GM19035 (cell line): ENCODE measurements at regions not wholly inside any gene's neighbourhood (a gene's known extent, or its start where the extent isn't known, plus 50 kb on each side); places are given as distances from the start of the nearest gene placed in this dataset.
"Not testable (repeated sequence)": the region's sequence is repeated elsewhere in the genome, so short reads cannot be mapped to it uniquely, and the experiment has no call there.

ENCODE experiments used
- ATAC-seq: cut with Tn5 transposase; IDR thresholded peaks from one replicate; pipeline ENCODE4 v1.9.1; 2021; ENCODE audit not compliant: unreplicated experiment

DNA sequence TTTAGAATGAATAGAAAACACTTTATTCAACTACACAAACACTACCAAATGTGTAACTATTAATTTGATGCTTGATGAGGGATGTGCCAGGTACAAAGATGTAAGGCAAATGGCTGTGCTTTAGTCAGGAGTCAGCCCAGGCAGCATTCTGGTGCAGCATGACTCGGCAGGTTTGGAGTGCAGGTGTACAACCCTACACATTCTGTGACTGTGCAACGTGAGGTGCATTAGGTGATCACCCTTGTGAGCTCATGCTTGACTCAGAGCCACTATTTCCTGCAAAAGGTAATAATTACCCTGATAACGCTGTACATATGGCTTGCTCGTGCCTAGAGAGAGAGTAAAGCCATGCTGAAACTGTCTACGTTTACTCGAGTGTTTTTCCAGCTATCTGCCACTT is 288.7 kb upstream of the DSEL start:
- ATAC-seq: no peak

DNA sequence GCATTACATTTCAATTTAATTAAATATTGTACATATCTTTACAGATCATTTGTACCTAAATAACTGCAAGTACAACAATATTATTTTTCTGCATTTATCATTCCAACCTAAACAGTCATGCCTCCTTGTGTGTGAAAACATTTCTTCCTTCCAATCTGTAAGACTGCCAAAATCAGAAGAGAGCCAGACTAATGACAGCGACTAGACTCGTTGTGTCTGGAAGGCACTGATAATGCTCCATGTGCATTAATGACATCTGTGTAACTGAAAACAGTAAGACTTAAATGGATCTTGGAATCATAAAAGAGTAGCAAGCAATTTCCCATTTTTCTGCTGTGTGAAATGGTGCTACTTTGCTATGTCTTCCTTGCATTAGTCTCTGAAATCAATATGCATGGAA is 278.0 kb upstream of the DSEL start:
- no peak for ATAC-seq

DNA sequence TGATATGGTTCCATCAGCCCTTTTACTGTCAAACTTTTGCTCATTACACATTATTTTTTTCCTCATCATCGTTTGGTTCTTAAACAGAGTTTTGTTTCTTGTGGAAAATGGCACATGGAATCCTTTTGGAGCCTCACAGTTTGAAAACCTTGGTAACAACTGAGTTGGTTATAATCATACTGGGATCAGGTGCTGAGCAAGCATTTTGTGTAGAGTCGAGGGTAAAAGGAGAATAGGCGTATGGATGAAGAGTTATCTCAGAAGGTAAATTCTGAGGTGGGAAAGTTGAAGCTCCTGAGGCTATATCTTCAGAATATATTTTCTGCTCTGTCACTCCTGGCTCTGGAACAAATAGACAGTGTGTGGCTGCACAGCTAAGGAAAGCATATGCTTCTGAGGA is 274.0 kb upstream of the DSEL start:
- ATAC-seq: no peak

GRCh38 chr18:67789165-67789545 is 272.6 kb upstream of the DSEL start:
- ATAC-seq: no peak

GRCh38 chr18:67788310-67789164 is 272.0 kb upstream of the DSEL start:
- ATAC-seq: no peak

DNA sequence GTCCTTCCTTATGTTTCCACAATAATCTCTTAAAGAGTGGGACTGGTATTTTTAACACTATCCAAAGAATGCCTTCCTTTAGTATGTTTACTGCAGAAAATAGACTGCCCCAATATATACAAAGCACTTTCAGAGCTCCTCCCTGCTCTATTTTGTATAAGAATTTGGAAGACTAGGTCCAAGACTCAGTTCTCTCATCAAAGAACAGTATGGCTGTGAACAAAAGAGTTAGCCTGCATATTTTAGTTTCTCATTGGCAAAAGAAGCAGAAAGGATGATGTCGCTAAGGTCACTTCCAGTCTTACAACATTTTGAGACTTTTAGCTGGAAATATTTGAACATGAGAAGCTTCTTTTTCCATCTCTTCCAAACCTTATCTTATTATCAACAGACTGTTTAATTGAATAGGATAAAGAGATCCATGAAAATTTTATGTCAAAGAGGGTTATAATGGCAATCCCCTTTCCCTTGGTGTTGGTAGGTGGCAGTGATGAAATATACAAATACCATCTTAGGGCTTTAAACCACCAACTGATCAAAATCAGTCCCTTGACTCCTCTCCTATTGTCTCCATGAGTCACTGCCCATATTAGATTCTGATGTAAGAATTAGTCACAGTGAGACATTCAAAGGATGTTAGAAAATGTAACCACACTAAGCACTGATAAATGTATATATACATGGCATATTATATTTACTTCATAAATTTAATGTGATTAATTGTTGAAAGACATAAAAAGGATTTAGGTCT is 266.9 kb upstream of the DSEL start:
- no peak for ATAC-seq

DNA sequence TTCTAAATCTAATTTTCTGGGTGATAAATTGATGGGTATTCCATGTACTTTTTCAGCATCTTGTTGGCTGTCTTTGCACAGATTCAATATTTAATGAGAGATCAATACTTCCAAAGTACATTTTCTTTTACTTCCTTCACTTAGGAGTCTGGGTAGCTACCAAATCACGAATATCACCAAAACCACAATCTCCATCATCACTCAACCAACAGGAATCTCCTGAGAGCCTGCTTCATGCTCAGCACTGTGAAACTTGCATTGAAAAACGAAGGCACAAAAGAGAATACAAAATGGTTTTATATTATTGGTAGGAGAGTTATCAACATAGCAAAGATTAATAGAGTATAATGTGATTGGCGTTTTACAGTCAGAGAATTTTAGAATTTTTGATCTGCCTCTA is 261.5 kb upstream of the DSEL start:
- ATAC-seq: no peak

GRCh38 chr18:67776929-67777328 is 260.4 kb upstream of the DSEL start:
- no peak for ATAC-seq

DNA sequence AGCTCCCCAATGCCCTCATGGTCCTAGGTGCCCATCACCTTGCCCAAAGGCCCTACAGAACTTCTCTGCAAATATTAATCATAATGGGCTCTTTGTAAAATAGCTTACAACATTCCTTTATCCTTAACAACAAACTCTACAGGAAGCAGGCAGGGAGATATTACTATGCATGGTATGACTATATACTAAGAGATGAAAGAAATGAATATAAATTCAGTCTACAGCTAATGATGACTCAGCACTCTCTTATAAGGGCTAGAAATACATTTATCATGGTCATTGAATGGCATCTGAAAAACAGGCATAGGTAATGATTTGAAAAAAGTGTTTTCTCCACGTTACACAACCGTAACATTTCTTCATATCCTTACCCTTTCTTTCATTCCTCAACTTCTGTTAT is 254.8 kb upstream of the DSEL start:
- no peak for ATAC-seq

DNA sequence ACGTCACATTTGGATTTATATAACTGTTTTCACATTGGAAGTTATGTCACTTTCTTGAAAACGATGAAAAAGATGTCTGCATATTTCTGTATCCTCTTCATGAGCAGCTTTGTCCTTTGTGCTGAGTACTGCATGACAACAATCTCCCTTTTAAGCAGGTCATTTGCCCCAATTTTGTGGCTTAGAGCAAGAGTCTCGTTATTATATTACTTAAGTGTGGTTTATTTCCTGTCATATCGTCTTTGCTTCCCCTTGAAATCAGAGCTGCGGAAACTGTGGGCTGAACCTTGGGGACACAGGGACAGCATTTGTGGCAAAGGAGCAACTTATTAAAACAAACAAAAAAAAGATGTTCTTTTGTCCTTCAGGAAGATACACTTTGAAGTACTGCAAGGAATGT is 254.0 kb upstream of the DSEL start:
- ATAC-seq: no peak

- no peak for ATAC-seq
These were observed 250.4 kb upstream of the DSEL start for GRCh38 chr18:67766930-67767329.

DNA sequence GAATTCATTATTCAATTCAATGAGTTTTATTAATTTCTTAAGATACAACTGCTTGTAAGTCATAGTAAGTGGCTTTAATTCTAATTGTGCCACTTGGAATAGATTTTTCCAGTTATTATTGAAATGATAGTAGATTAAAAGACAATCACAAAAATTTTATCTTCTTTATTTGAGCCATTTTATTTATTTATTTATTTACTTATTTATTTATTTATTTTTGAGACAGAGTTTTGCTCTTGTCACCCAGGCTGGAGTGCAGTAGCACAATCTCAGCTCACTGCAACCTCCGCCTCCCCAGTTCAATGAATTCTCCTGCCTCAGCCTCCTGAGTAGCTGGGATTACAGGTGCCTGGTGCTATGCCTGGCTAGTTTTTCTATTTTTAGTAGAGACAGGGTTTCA is 235.7 kb upstream of the DSEL start:
- ATAC-seq: not testable (repeated sequence)

DNA sequence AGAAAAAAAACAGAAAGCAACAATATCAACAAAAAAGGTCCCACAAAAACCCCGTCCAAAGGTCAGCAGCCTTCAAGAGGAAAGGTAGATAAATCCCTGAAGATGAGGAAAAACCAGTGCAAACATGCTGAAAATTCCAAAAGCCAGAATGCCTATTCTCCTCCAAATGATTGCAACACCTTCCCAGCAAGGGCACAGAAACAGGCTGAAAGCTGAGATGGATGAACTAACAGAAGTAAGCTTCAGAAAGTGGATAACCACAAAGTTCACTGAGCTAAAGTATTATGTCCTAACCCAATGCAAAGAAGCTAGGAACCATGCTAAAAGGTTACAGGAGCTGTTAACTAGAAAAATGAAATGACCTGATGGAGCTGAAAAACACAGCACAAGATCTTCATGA is 226.4 kb upstream of the DSEL start:
- no peak for ATAC-seq

- no peak for ATAC-seq
These were observed 226.0 kb upstream of the DSEL start for GRCh38 chr18:67742525-67742924.

- ATAC-seq: no peak
These were observed 219.0 kb upstream of the DSEL start for GRCh38 chr18:67735506-67735905.

DNA sequence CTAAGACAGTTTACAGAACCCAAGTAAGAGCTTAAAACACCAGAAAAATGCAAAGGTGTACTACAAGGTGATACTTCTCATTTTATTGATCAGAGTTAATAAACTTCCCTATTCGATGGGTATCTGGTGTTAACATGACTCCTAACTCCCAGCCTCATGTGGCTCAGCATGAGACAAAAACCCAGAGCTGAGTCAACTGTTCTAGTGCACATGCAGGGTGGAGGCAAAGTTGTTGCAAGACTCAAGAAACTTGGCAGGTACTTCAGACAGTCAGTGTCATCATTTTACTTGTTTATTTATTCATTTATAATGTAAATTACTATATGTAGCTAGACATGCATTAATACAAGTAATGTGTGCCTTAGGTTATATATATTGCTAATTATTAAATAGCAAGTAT is 216.6 kb upstream of the DSEL start:
- no peak for ATAC-seq

- ATAC-seq: no peak
These were observed 215.3 kb upstream of the DSEL start for GRCh38 chr18:67731851-67732250.

DNA sequence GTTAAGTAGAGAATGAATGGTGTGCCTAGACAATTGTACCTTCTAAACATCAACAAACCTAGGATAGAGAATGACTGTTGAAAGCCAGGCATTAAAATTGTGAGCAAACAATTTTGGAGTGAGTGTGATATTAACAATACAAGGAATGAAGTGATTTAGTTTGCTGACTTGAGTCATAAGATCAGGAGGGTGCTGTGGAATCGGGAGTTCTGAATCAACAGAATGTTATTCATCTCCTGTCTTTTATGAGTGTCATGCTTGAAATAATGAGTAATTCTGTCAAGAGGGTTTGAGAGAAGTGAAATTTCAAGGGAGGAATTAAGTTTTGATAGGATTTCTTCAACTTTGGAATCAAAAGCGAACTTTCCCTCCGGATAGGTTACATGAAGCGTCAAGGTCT is 214.4 kb upstream of the DSEL start:
- ATAC-seq: no peak

DNA sequence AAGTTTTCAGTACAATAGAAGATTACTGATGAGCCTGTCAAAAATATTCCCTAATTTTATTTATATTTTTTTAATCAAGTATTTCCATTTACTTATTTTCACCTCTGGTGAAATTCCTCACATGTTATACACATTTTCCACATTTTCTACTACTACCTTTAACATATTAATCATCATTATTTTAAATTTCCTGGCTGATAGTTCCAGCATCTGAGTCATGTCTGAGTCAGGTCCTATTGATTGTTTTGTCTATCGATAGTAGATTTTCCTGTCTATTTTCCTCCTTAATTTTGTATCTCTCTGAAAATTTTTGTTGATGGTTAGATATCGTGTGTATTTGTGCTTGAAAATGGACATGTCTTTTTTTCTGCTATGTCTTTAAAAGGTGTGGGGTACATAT is 211.8 kb upstream of the DSEL start:
- ATAC-seq: no peak

GRCh38 chr18:67726882-67727281 is 210.4 kb upstream of the DSEL start:
- no peak for ATAC-seq

GRCh38 chr18:67717800-67718199 is 201.3 kb upstream of the DSEL start:
- ATAC-seq: no peak

GRCh38 chr18:67715567-67715966 is 199.0 kb upstream of the DSEL start:
- no peak for ATAC-seq

GRCh38 chr18:67710639-67711038 is 194.1 kb upstream of the DSEL start:
- no peak for ATAC-seq
